WTC11 (cell line): ENCODE measurements at regions not wholly inside any gene's neighbourhood (a gene's known extent, or its start where the extent isn't known, plus 50 kb on each side); places are given as distances from the start of the nearest gene placed in this dataset.

Experiments
- CTCF ChIP-seq: fragments of 200-600 bp; IDR thresholded peaks from 2 replicates; pipeline ENCODE4 v1.8.0; 2022; ENCODE audit warnings: antibody characterized with exemption
- E2F1 ChIP-seq: sonication (generic); formaldehyde crosslinking; IDR thresholded peaks from 2 replicates; pipeline ENCODE4 v1.8.0; 2022; ENCODE audit warnings: mild to moderate bottlenecking, missing genetic modification reagents
- E2F4 ChIP-seq: sonication (generic); formaldehyde crosslinking; IDR thresholded peaks from 2 replicates; pipeline ENCODE4 v1.8.1; 2022; ENCODE audit warnings: low read depth, mild to moderate bottlenecking, moderate library complexity, missing genetic modification reagents, borderline replicate concordance
- ELF4 ChIP-seq: sonication (generic); formaldehyde crosslinking; IDR thresholded peaks from 2 replicates; pipeline ENCODE4 v1.8.1; 2022; ENCODE audit warnings: low read depth, mild to moderate bottlenecking, moderate library complexity, missing genetic modification reagents
- ERG ChIP-seq: fragments of 250-450 bp; sonication (Bioruptor Pico); IDR thresholded peaks from 2 replicates; pipeline ENCODE4 v1.8.0; 2021; ENCODE audit warnings: mild to moderate bottlenecking
- HMGXB4 ChIP-seq: sonication (generic); formaldehyde crosslinking; IDR thresholded peaks from 2 replicates; pipeline ENCODE4 v1.8.1; 2023; ENCODE audit warnings: mild to moderate bottlenecking, moderate library complexity, missing genetic modification reagents
- MLX ChIP-seq: sonication (generic); formaldehyde crosslinking; IDR thresholded peaks from 2 replicates; pipeline ENCODE4 v1.8.1; 2023; ENCODE audit warnings: mild to moderate bottlenecking, missing genetic modification reagents, moderate library complexity
- NR1H2 ChIP-seq: sonication (generic); formaldehyde crosslinking; IDR thresholded peaks from 2 replicates; pipeline ENCODE4 v1.9.0; 2021; ENCODE audit warnings: mild to moderate bottlenecking, moderate library complexity, missing genetic modification reagents
- NR2C2 ChIP-seq: sonication (generic); formaldehyde crosslinking; IDR thresholded peaks from 2 replicates; pipeline ENCODE4 v1.8.0; 2022; ENCODE audit warnings: mild to moderate bottlenecking, missing genetic modification reagents
- TCF7 ChIP-seq: sonication (generic); formaldehyde crosslinking; IDR thresholded peaks from 2 replicates; pipeline ENCODE4 v1.8.0; 2022; ENCODE audit warnings: mild to moderate bottlenecking, low read depth, missing genetic modification reagents, moderate library complexity
- TEAD4 ChIP-seq: sonication (generic); formaldehyde crosslinking; IDR thresholded peaks from 2 replicates; pipeline ENCODE4 v1.8.0; 2022; ENCODE audit warnings: mild to moderate bottlenecking, missing genetic modification reagents
- ZNF232 ChIP-seq: sonication (generic); formaldehyde crosslinking; IDR thresholded peaks from 2 replicates; pipeline ENCODE4 v1.8.0; 2022; ENCODE audit warnings: mild to moderate bottlenecking, missing genetic modification reagents

GRCh38 chr5:107135391-107135790, 535.3 kb downstream of the EFNA5 start:
- TF ChIP-seq ERG (CRISPR knock-in tag) (no peak), CTCF (no peak), TCF7 (CRISPR knock-in tag) (no peak), ZNF232 (CRISPR knock-in tag) (no peak), E2F4 (CRISPR knock-in tag) (no peak), TEAD4 (CRISPR knock-in tag) (no peak), HMGXB4 (CRISPR knock-in tag) (no peak), NR1H2 (CRISPR knock-in tag) (no peak), MLX (no peak), ELF4 (CRISPR knock-in tag) (no peak), NR2C2 (no peak), E2F1 (CRISPR knock-in tag) (no peak)
